HTR-8/SVneo (cell line): ENCODE measurements at regions not wholly inside any gene's neighbourhood (a gene's known extent, or its start where the extent isn't known, plus 50 kb on each side); places are given as distances from the start of the nearest gene placed in this dataset.

Source experiments
- DNase-seq: peaks from one replicate; pipeline ENCODE4 v3.0.0; 2011; ENCODE audit warnings: low spot score, mixed read lengths; ENCODE audit not compliant: insufficient read length
- FAIRE-seq: peaks from 2 replicates; lab custom pipeline; 2011; peaks lifted over from hg19 to GRCh38; lab: Jason Lieb, UNC

DNA sequence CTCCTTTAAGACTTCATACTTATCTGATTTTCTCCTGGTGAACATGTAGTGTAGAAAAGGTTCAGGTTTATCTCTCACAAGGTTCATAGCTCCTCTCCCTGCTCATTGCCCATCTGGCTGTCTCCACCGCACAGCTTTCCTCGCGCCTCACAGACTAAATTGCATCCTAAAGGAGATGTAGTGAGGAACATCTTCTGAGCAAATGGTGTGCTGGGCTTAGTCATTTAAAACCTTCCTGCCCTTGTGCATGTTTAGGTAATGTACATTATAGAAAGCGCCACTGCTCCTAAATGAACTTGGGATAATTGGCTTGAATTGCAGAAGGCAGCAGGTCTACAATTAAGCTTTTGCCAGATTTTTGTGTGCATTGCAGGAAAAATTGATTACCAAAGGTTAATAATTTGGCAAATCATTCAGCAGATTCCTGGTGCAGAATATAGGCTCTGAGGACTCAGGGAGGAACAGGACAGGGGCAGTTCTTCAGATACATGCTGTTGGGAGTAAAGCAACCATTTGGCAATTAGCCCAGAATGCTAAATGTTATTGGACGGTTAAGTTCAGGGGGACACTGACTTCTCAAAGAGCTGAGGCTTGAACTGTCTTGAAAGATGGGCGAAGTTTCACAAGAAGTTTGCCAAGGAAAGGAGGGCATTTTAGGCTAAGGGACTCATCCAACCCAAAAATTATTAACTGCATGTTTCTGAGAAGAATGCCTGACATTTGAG, 108.4 kb upstream of the CLDN10 start:
- no peak for DNase-seq
- FAIRE-seq, result no peak

DNA sequence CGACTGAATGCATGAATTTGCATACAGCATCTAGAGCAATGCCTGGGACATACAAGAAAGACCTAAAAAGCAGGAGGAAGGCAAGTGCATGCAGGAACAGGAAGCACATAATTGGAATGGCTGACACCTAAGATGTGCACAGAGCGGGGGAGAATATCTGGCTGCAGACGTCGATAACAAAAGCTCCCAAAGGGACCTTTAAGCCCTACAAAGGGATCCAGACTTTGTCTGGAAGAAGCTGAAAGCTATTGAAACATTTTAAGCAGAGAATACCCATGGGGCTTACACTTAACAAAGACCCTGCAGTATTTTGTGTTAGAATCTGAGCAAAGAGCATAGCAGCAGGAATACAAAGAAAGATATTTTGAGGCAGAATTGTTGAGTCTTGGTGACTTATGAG, 107.4 kb upstream of the CLDN10 start:
- no peak for FAIRE-seq
- DNase-seq, result no peak

DNA sequence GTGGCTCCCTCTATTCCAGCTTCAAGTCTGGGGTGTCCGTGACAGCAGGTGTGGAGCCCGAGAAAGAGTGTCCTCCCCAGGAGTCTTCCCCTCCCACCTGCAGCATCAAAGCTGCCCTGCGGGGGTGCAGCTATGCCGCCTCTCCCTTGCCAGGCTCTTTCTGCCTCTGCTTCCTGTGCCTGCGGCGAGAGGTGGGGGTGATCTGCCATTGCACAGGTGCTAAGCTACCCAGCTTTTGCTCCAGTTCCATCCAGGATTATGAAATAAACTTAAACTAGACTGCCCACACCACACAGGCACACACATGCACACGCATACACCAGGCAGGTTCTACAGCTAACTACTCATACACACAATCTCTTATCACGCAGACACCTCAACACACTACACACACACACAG, 104.7 kb upstream of the CLDN10 start:
- DNase-seq, result no peak

DNA sequence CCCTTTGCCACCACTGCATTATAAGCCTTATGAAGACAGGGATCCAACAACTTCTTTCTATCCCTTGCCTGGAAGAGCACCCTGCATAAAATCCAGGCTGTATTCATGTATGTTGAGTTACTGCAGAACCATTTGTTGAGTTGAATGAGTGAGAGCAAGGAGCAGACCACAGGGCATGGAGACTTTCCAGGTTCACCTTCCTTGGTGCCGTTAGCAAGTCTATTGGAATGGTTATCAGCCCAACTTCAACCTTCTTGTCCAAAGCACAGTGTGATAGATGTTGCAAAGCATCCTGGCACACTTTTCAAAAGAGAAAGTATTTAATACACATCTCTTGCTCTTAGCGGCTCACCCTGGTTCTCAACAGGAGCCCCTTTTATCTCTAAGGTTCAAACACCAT, 100.9 kb upstream of the CLDN10 start:
- DNase-seq, result no peak
- no peak for FAIRE-seq

More for the DNA sequence above, 104.7 kb upstream of the CLDN10 start:
- FAIRE-seq, result no peak

DNA sequence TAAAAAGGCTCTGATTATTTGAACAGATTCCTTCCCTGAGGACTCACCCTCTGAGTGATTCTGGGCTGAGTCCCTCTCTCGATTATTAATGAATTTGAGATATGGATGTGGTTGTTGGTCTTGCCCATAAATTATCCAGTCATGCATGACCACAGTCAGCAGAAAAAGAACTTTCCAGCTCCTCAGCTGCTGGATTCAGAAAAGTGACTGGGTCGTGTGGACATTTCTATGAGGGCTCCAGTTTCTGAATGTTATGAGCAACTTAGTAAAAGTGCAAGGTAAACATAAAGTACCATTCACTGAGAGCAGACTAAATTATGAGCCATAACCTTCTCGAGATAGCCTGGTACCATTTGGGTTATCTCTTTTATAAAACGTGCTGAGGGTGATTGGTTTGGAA, 100.1 kb upstream of the CLDN10 start:
- no peak for DNase-seq
- no peak for FAIRE-seq

DNA sequence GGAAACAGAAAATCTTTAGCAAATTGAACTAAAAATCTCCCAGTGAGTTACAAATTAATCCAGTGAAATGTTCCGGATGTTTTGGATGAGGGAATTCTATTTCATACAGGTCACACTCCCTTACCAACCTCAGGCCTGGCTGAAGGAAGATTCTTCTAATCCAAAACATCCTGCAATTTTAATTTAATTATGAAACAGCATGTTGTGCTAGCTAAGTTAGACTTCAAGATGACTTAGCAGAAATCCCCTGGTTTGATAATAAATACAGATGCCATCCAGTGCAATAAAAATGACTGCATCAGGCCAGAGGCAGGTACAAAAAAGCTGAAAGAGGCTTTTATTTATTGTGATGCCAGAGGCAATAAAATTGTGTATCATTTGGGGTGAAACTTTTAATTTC, 96.7 kb upstream of the CLDN10 start:
- no peak for FAIRE-seq
- DNase-seq, result no peak

DNA sequence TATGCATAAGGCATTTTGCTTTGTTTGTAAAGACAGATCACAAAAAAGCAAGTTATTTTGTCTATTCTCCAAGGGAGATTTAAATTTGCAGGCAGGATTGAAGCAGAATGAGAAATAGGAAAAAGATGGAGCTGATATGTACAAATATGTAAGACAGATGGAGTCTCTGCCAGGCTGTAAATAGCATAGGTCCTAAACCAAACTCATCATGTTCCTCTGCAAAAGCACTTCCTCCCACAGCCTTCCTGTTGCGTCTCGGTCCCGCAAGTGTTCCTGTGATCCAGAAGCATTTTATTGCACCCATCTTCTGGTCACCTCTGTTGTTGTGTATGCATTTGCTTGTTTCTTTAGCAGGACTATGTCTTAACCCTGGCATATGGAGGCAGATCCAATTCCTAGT, 95.7 kb upstream of the CLDN10 start:
- FAIRE-seq, result no peak
- DNase-seq, result no peak

DNA sequence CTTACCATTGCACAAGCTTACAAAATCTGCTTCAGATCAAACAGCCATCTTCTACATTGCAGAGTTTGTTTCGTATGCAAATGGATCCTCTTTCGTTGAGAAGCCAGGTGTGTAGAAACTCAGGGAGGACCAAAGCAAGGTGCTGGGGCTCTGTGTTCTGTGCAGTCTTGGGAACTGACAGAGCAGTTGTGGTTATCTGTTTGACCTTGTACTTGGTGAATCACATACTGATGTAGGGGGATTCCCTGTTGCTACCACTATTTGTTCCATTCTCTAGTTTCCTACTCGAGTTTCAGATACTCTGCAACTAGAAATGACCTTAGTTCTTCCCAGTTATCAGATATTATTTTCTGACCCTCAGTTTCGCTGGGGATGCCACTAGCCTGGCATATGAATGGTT, 95.2 kb upstream of the CLDN10 start:
- DNase-seq (no peak), FAIRE-seq (no peak)

DNA sequence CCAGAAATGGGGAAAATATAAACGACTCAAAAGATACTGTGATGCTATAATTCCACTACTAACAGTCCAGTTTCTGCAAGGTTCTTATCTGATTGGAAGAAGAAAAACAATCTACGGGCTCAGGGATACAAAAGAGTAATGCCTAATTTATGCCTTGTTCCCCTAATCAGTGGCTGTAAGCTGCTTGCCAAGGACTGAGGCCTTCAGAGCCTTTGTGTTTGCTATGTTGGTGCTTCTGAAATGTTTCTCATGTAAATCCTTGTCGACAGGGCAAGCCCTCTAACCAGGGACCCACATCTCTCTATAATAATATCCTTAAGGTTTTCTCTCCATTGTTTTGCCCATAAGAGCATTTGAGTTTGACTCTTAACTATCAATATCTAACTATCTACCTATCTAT, 89.7 kb upstream of the CLDN10 start:
- no peak for DNase-seq
- FAIRE-seq, result no peak

DNA sequence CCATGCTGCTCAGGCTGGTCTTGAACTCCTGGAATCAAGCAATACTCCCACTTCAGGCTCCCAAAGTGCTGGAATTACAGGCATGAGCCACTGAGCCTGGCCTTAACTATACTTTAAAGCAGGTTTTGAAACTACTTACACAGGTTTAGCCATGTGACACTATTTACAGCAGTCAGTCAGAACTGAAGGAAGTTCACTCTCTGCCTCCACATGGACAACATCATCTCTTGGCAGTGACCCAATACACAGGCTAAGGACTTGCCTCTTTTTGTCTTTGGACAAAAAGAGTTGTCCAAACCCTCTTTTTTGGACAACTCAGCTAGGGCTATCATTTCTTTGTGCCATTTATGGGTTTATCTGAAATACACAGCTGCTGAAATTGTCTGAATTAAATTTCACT, 89.0 kb upstream of the CLDN10 start:
- FAIRE-seq (no peak), DNase-seq (no peak)

DNA sequence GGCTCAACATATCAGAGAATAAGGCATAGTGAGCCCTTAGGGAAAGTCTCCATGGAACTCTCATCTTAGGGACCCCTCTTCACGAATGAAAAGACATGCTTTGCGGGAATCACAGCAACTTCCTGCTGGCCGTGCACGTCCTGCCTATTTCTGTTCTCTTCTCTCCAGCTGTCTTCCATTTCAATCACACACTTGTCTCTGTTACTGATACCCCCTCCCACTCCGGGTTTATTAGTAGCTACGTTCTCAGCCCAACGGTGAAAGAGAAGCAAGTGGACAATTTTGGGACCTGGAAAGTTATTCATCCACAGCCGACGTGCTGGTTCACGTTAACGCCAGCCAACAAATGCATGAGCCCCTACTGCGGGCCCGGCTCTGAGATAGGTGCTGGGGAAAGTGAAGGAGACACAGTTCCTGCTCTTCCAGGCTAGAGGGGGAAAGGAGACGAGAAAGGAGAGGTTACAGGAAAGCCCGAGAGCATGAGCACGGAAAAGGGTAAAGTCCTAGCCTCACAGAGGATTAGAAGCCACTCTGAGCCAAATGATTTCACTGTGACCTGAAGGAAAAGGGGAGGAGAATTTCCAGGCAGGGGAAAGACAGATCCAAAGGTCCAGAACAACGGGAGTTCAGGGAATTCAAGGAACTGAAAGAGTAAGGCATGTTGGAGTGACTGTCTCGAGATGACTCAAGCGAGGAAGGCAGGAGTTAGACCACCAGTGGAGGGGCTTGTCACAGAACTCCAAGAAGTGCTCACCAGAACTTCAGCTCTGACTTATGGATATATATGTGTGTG, 81.8 kb upstream of the CLDN10 start:
- DNase-seq, result no peak
- FAIRE-seq, result no peak

DNA sequence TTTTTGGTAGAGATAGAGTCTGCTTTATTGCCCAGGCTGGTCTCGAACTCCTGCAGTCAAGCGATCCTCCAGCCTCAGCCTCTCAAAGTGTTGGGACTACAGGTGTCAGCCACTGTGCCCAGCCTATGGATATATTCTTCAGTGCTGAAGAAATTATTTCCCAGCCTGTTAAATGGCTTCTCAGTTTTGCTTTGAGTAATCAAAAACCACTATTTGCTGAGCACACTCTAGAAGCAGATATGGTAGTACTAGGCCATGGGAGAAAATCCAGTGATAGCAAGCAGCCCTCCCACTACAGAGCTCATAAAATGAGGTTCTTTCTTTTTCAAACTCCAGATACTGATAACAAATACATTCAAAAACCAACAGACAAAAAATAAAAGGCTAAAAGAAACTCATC, 80.6 kb upstream of the CLDN10 start:
- no peak for DNase-seq
- FAIRE-seq, result no peak

DNA sequence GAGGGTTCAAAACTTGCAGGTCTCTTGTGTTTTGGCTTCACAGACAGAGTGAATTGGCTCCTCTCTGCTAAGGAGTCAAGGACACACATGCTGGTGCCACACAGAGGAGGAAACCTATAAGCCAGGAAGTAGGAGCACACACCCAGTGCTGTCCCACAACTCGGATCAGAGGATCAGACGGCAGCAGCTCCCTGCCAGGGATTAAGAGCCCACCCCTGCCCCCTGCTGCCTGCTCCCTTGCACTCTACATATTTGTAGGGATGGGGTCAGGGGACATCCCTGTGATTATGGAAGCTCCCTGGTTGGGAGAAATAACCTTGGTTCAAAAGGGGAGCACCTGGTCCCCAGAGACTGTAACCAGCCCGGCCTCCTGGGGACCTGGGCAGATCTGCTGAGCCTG, 77.5 kb upstream of the CLDN10 start:
- DNase-seq (no peak), FAIRE-seq (no peak)

DNA sequence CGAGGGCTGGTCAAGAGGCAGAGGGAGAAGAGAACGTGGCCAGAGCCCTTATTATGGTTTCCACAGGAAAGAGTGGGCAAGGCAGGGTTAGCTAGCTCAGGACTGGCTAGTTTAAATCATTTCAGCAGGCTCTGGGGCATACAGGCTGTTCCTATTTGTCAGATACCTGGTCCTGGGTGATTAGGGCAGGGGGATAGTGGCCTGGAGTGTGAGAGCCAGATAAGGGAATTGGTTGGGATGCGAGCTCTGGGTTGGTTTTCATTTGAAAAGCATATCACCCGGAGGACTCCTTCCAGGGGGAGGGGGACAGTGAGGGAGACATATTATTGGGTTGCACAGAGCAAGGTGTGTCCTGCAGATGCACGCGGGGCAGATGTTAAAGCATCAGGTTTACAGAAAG, 75.3 kb upstream of the CLDN10 start:
- no peak for FAIRE-seq

DNA sequence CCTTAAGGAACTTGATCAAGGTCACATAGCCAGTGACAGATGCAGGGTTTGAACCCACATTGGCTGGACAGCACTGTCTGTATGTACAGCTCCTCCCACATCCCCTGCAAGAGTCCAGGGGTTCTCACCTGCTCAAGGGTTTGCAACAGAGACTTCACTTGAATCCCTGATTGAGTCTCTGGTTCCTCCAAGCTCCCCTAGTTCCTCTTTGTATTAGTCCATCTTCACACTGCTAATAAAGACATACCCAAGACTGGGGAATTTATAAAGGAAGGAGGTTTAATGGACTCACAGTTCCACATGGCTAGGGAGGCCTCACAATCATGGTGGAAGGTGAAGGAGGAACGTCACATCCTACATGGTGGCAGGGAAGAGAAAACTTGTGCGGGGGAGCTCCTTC, 72.8 kb upstream of the CLDN10 start:
- no peak for DNase-seq
- FAIRE-seq, result no peak

More for the DNA sequence above, 75.3 kb upstream of the CLDN10 start:
- DNase-seq, result no peak

DNA sequence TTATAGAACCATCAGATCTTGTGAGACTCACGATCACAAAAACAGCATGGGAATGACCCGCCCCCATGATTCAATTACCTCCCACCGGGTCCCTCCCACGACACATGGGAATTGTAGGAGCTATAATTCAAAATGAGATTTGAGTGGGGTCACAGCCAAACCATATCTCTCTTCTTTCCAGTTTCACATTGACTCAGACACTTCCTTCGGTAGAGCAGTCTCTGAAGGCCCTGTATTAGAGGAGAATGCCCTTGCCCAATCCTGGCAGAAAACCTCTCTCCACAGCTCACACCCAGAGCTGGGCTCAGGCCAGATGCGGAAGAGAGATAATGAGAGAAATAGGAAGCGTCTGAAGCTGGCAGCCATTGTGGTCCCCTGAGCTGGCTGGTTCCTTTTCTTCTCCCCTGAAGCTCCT, 72.4 kb upstream of the CLDN10 start:
- DNase-seq (no peak), FAIRE-seq (no peak)

DNA sequence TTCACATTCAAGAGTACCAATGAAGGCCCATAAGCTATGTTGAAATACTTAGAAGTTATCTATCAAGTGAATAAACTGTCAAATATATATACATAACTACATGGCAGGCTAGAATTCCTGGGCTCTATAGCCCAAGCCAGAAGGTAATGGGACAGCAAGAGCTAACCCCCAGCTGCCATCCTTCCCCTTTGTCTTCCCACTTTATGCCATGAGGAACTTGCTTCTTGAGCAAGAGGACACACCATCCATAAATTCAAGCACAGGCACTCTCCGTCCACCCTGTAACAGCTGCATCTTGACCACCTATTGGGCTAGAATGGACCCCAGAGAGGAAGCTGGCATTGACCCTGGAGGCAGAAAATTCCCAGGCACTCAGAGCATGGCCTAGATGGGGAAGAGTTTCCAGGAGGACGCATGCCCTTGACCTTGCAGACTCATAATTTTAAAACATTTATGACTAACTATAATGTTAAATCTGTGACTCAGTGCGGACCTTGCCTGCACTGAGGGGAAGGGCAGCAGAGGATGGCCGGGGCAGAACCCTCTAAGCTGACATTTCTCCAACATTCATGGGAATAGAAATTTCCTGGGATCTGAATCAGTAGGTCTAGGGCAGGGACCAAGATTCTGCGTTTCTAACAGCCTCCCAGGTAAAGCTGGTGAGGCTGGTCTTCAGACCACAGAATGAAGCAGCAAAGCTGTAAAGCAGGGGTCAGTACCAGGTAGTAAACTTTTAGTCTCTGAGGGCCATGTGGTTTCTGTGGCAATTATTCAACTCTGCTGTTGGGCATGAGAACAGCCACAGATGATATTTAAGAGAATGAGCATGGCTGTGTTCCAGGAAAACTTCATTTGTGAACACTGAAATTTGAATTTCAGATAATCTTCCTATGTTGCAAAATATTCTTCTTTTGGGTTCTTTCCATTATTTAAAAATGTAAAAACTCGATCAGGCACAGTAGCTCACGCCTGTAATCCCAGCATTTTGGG, 71.4 kb upstream of the CLDN10 start:
- DNase-seq, result no peak
- no peak for FAIRE-seq

DNA sequence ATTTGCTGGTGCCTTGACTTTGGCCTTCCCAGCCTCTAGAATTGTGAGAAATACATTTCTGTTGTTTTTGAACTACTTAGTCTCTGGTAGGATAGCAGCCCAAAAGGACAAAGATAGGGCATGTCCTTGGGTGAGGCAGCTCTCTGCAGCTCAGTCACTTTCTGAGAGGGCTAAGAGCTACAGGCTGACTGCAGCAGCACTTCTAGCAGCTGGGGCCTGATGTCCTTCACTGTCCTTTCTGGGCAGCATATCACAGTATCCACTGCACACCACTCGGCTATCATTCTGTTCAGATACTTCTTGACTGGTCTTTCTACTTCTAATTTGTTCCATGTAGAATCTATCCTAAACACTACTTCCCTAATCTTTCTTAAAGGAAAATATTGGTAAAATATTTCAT, 68.5 kb upstream of the CLDN10 start:
- FAIRE-seq (no peak), DNase-seq (no peak)

DNA sequence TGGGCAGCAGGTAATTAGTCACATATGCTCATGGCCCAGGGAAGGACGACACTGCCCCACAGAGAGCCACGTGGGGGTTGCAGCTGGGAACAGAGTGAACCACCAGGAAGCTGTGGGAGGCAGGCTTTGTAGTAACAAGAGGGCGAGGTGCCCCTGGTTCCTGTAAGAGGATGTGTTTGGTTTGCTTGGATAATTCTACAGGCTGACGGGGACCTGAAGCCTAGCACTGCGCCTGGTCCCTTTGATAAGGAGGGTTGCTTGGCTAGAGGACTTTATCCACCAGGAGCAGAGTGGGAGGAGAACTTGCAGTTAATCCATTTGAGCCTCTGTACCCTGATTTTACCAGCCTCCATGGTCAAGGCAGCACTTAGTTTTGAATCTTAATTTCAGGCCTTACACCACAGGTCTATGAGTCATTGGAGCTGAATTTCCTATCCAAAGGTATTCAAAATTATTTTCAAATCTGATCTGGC, 67.4 kb upstream of the CLDN10 start:
- FAIRE-seq, result no peak

DNA sequence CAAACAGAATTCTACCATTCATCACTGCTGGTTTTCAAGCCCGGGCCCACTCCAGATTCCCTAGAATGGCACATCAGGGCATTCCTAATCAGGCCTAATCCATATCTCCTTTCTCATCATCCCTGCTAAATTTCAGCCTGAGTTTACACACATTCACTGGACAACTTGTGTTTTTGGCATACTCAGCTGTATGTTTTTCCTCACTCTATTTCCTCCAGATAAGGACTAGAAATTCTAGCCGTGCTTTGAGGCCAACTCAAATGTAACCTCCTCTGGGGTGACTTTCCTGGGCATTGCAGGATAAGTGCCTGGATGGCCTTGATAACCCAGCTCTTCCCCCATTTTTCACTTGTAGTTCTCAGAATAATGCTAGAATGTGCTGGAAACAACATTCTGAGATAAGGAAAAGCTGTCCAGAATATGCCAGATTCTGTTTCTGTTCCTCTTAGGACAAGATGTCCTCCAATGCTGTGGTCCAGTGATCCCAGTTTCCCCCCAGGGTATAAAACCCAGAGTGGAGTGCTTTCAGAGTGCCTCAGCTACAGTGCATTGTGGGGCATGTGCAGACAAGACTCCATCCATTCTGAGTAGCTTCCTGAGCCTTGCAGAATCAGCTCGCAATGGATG, 66.9 kb upstream of the CLDN10 start:
- DNase-seq (no peak), FAIRE-seq (no peak)

More for the DNA sequence above, 67.4 kb upstream of the CLDN10 start:
- no peak for DNase-seq
